ENCODE measurements at regions not wholly inside any gene's neighbourhood (a gene's known extent, or its start where the extent isn't known, plus 50 kb on each side); places are given as distances from the start of the nearest gene placed in this dataset.

- intact Hi-C loops (cut with DNase I; ENCODE audit: low total_unique reads) = no loop called here
- no peaks in the 10 kb centered on the region for H3K27me3 ChIP-seq
- TF ChIP-seq POLR2A (IDR thresholded peaks at IDR 0.05) (no peak), CTCF (IDR thresholded peaks at IDR 0.05) (no peak)
- WGBS, 2 donors = 90 to 95% methylated on average over 2 of the region's 2 CpGs
- no peak overlapping the region for H3K27ac ChIP-seq
- no peaks in the 10 kb centered on the region for H3K4me1 ChIP-seq
- no peak overlapping the region for H3K4me3 ChIP-seq
- DNase-seq = no peak
- H3K36me3 ChIP-seq (ENCODE audit: low read depth, missing control alignments) = no peaks in the 10 kb centered on the region
- H3K9me3 ChIP-seq = no peaks in the 10 kb centered on the region
These were observed 1249.9 kb downstream of the EFNB2 start for GRCh38 chr13:105285526-105285925.

- no peaks in the 10 kb centered on the region for H3K9me3 ChIP-seq
- intact Hi-C loops (cut with DNase I; ENCODE audit: low total_unique reads) = no loop called here
- no peak for TF ChIP-seq POLR2A (IDR thresholded peaks at IDR 0.05)
- TF ChIP-seq CTCF (IDR thresholded peaks at IDR 0.05) = no peak
- H3K4me3 ChIP-seq = no peak overlapping the region
- no peak overlapping the region for H3K27ac ChIP-seq
- H3K27me3 ChIP-seq = no peaks in the 10 kb centered on the region
- H3K4me1 ChIP-seq = no peaks in the 10 kb centered on the region
- WGBS, 2 donors = 82 to 84% methylated on average over 14 of the region's 14 CpGs
- no peak for DNase-seq
- no peaks in the 10 kb centered on the region for H3K36me3 ChIP-seq (ENCODE audit: low read depth, missing control alignments)
These were observed 1252.8 kb downstream of the EFNB2 start for GRCh38 chr13:105282406-105283285.

GRCh38 chr13:105278943-105279381, 1256.5 kb downstream of the EFNB2 start:
- WGBS, 2 donors = 63 to 74% methylated on average over 3 to 4 of the region's 4 CpGs
- no peak for TF ChIP-seq POLR2A (IDR thresholded peaks at IDR 0.05)
- TF ChIP-seq CTCF (IDR thresholded peaks at IDR 0.05) = no peak
- intact Hi-C loops (cut with DNase I; ENCODE audit: low total_unique reads) = no loop called here

GRCh38 chr13:105276571-105276970, 1258.9 kb downstream of the EFNB2 start:
- Histone ChIP-seq H3K9me3 (no peaks in the 10 kb centered on the region), H3K27me3 (no peaks in the 10 kb centered on the region), H3K27ac (no peak overlapping the region), H3K36me3 (ENCODE audit: low read depth, missing control alignments) (no peaks in the 10 kb centered on the region), H3K4me1 (no peaks in the 10 kb centered on the region), H3K4me3 (no peak overlapping the region)
- intact Hi-C loops (cut with DNase I; ENCODE audit: low total_unique reads) = no loop called here
- WGBS, 2 donors = 77 to 82% methylated on average over 3 of the region's 3 CpGs
- TF ChIP-seq POLR2A (IDR thresholded peaks at IDR 0.05) = no peak
- no peak for TF ChIP-seq CTCF (IDR thresholded peaks at IDR 0.05)
- DNase-seq = no peak

More at GRCh38 chr13:105278943-105279381, 1256.5 kb downstream of the EFNB2 start:
- Histone ChIP-seq H3K27ac (no peak overlapping the region), H3K27me3 (no peaks in the 10 kb centered on the region), H3K4me1 (no peaks in the 10 kb centered on the region), H3K36me3 (ENCODE audit: low read depth, missing control alignments) (no peaks in the 10 kb centered on the region), H3K9me3 (no peaks in the 10 kb centered on the region), H3K4me3 (no peak overlapping the region)
- DNase-seq = no peak
